ENCODE measurements at regions not wholly inside any gene's neighbourhood (a gene's known extent, or its start where the extent isn't known, plus 50 kb on each side); places are given as distances from the start of the nearest gene placed in this dataset.

- TF ChIP-seq CTCF (IDR thresholded peaks at IDR 0.05) (no peak), POLR2A (IDR thresholded peaks at IDR 0.05) (no peak)
Observed at GRCh38 chr11:29750392-29750791, 266.4 kb downstream of the KCNA4 start.
